ENCODE measurements at regions not wholly inside any gene's neighbourhood (a gene's known extent, or its start where the extent isn't known, plus 50 kb on each side); places are given as distances from the start of the nearest gene placed in this dataset.

- DNase-seq: no peak
- Histone ChIP-seq H3K4me3 (no peak overlapping the region), H3K36me3 (no peaks in the 10 kb centered on the region), H3K9me3 (no peaks in the 10 kb centered on the region), H3K27ac (no peak overlapping the region), H3K4me1 (no peaks in the 10 kb centered on the region), H3K27me3 (no peaks in the 10 kb centered on the region)
- TF ChIP-seq POLR2A (IDR thresholded peaks at IDR 0.05): no peak
- TF ChIP-seq, protein P1, sequence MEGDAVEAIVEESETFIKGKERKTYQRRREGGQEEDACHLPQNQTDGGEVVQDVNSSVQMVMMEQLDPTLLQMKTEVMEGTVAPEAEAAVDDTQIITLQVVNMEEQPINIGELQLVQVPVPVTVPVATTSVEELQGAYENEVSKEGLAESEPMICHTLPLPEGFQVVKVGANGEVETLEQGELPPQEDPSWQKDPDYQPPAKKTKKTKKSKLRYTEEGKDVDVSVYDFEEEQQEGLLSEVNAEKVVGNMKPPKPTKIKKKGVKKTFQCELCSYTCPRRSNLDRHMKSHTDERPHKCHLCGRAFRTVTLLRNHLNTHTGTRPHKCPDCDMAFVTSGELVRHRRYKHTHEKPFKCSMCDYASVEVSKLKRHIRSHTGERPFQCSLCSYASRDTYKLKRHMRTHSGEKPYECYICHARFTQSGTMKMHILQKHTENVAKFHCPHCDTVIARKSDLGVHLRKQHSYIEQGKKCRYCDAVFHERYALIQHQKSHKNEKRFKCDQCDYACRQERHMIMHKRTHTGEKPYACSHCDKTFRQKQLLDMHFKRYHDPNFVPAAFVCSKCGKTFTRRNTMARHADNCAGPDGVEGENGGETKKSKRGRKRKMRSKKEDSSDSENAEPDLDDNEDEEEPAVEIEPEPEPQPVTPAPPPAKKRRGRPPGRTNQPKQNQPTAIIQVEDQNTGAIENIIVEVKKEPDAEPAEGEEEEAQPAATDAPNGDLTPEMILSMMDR (IDR thresholded peaks at IDR 0.05): no peak
Observed at GRCh38 chr16:72244853-72245252, 72.9 kb upstream of the PMFBP1 start.

DNA sequence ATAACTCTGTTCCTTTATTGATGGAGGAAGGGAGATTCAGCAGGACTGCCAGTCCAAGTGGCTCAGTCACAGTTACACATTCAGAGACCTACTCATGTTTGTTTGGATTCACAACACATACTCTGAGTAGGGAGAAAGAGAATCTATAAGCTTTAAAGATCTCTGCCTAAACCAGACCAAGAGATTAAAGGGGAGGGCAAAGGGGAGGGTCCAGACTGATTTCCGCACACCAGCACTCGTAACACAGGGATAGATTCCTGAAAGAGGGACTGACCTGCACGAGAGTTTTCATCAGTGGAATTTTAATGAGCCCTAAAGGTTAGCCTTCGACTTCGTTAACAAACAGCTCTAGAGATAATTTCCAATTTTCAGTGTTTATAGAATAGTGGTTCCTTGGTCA is 71.7 kb upstream of the PMFBP1 start:
- no peak overlapping the region for H3K4me3 ChIP-seq
- TF ChIP-seq POLR2A (IDR thresholded peaks at IDR 0.05): no peak
- TF ChIP-seq, protein P1 (IDR thresholded peaks at IDR 0.05): no peak

DNA sequence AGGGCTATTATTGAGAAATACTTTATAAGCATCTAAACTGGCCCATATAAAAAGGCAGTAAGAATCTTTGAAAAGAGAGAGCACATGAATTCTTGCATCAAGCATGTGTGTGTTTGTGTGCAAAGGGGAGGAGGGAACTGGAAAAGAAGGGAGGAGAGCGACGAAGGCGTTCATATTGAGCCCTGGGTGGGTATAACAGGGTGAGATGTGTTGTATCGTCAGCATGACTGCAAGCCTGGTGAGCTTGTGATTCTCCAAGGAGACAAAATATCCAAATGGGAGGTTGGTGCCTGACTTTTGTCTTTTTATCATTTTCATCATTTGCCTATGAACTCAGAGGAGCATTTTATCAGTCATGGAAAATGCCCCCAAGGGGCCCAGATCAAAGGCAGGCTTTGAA is 70.8 kb upstream of the PMFBP1 start:
- no peaks in the 10 kb centered on the region for H3K27me3 ChIP-seq
- H3K27ac ChIP-seq: no peak overlapping the region
- no peaks in the 10 kb centered on the region for H3K4me1 ChIP-seq
- no peaks in the 10 kb centered on the region for H3K9me3 ChIP-seq
- no peaks in the 10 kb centered on the region for H3K36me3 ChIP-seq
- TF ChIP-seq, protein P1 (IDR thresholded peaks at IDR 0.05): no peak
- TF ChIP-seq POLR2A (IDR thresholded peaks at IDR 0.05): no peak
- H3K4me3 ChIP-seq: no peak overlapping the region
- no peak for DNase-seq

More for the DNA sequence above, 71.7 kb upstream of the PMFBP1 start:
- Histone ChIP-seq H3K36me3 (no peaks in the 10 kb centered on the region), H3K27me3 (no peaks in the 10 kb centered on the region), H3K27ac (no peak overlapping the region), H3K9me3 (no peaks in the 10 kb centered on the region), H3K4me1 (no peaks in the 10 kb centered on the region)
- DNase-seq: no peak

GRCh38 chr16:72241930-72242329 is 70.0 kb upstream of the PMFBP1 start:
- Histone ChIP-seq H3K9me3 (no peaks in the 10 kb centered on the region), H3K4me1 (no peaks in the 10 kb centered on the region)

DNA sequence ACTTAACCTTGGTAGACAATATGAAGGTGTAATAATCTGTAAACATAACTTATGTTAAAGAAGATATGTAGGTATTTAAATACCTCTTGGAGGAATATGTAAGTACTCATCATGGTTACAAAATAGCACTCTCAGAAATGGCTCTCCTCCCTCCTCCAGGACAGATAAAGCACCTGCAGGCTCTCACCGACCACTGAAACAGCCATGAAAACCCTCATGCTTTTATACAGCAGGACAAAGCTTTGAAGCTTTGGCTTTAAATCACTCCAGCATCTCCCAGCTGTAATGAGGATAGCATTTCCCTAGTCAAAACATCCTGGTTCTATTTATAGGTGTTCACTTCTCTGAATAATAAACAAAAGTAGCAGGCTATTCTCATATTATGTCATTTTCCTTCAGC is 69.1 kb upstream of the PMFBP1 start:
- Histone ChIP-seq H3K9me3 (no peaks in the 10 kb centered on the region), H3K36me3 (no peaks in the 10 kb centered on the region), H3K4me3 (no peak overlapping the region), H3K27ac (no peak overlapping the region), H3K27me3 (no peaks in the 10 kb centered on the region), H3K4me1 (no peaks in the 10 kb centered on the region)
- DNase-seq: no peak
- no peak for TF ChIP-seq POLR2A (IDR thresholded peaks at IDR 0.05)
- TF ChIP-seq, protein P1 (IDR thresholded peaks at IDR 0.05): no peak

More at GRCh38 chr16:72241930-72242329, 70.0 kb upstream of the PMFBP1 start:
- Histone ChIP-seq H3K27ac (no peak overlapping the region), H3K4me3 (no peak overlapping the region), H3K36me3 (no peaks in the 10 kb centered on the region), H3K27me3 (no peaks in the 10 kb centered on the region)
- TF ChIP-seq POLR2A (IDR thresholded peaks at IDR 0.05): no peak
- TF ChIP-seq, protein P1 (IDR thresholded peaks at IDR 0.05): peak in 5 of 6 experiments; percentile 24 to 78 (median 64)
- DNase-seq: no peak

- no peak overlapping the region for H3K4me3 ChIP-seq
- TF ChIP-seq, protein P1 (IDR thresholded peaks at IDR 0.05): no peak
- no peak for TF ChIP-seq POLR2A (IDR thresholded peaks at IDR 0.05)
- no peaks in the 10 kb centered on the region for H3K36me3 ChIP-seq
- H3K27ac ChIP-seq: no peak overlapping the region
- no peaks in the 10 kb centered on the region for H3K9me3 ChIP-seq
- DNase-seq: no peak
- no peaks in the 10 kb centered on the region for H3K27me3 ChIP-seq
- no peaks in the 10 kb centered on the region for H3K4me1 ChIP-seq
Observed at GRCh38 chr16:72240466-72240865, 68.5 kb upstream of the PMFBP1 start.
